Central memory CD8-positive, alpha-beta T cell (primary cell): ENCODE measurements at regions not wholly inside any gene's neighbourhood (a gene's known extent, or its start where the extent isn't known, plus 50 kb on each side); places are given as distances from the start of the nearest gene placed in this dataset.

Experiments used
- ATAC-seq: fragments of 150-1000 bp; cut with Tn5 transposase; replicated peaks from 2 replicates; pipeline ENCODE4 v1.10.0; 2022; ENCODE audit warnings: mild to moderate bottlenecking, moderate FRiP score, moderate number of reproducible peaks; ENCODE audit not compliant: poor library complexity, severe bottlenecking; ENCODE audit errors: extremely low read depth
- DNase-seq, 2 donors: peaks; one replicate each; pipeline ENCODE4 v3.0.0; 2021; ENCODE audit warnings: low spot score in 2 of 2
- H3K27ac Mint-ChIP-seq: one replicate; pipeline ENCODE4 v1.8.0; 2022; ENCODE audit warnings: low read depth, mild to moderate bottlenecking, moderate library complexity, mixed read lengths
- H3K27me3 Mint-ChIP-seq: one replicate; pipeline ENCODE4 v1.8.0; 2022; ENCODE audit warnings: mixed read lengths
- H3K36me3 Mint-ChIP-seq: one replicate; pipeline ENCODE4 v1.8.0; 2022; ENCODE audit warnings: mild to moderate bottlenecking, moderate library complexity, mixed read lengths; ENCODE audit not compliant: insufficient read depth
- H3K4me1 Mint-ChIP-seq: one replicate; pipeline ENCODE4 v1.8.0; 2022; ENCODE audit warnings: mixed read lengths
- H3K4me3 Mint-ChIP-seq: one replicate; pipeline ENCODE4 v1.8.0; 2022; ENCODE audit warnings: mild to moderate bottlenecking, moderate library complexity, mixed read lengths
- H3K9me3 Mint-ChIP-seq: one replicate; pipeline ENCODE4 v1.8.0; 2022; ENCODE audit warnings: mixed read lengths

DNA sequence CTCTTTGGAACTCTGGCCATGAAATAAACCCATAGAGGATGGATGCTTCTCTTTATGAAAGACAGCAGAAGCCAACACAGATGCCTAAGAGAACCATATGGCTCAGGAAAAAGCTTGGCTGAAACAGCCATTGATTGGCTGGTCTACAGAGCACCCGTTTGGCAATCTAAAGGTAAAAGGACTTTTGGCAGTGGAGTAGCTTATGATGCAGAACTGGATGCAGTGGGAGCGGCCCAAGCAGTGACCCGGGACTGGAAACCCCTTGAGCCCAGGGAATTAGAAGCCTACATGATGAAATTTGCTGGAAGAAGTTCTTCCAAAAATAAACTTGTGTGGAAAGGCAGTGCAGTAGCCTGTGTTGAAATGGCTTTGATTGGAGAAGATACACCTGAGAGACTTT is 360.2 kb downstream of the NR2F2 start:
- no peak overlapping the region for H3K27ac Mint-ChIP-seq
- no peak for DNase-seq
- H3K36me3 Mint-ChIP-seq, result no peaks in the 10 kb centered on the region
- H3K27me3 Mint-ChIP-seq, result no peaks in the 10 kb centered on the region
- peaks cover 6% of the 10 kb centered on the region for H3K9me3 Mint-ChIP-seq
- no peak for ATAC-seq
- no peaks in the 10 kb centered on the region for H3K4me1 Mint-ChIP-seq
- H3K4me3 Mint-ChIP-seq, result no peak overlapping the region

DNA sequence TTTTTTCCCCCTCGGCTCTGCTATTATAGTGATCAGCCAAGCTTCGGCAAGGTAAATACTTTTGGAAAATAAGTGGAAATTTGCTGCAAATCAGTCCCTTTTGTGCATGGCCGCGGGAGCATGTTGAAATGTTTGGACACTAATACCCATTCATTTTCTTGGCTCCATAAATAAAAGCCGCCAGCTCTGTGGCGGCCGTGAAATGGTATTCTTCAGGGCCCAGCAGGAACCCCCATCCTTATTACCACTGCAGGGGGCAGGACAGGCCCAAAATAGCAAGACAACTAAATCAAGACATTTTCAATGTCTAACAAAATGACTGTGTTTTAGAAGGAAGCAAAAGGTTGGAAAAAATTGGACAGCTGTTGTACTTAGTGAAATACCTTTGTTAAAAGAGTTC is 362.3 kb downstream of the NR2F2 start:
- DNase-seq, result no peak
- H3K27ac Mint-ChIP-seq, result no peak overlapping the region
- no peak for ATAC-seq
- no peaks in the 10 kb centered on the region for H3K36me3 Mint-ChIP-seq
- no peak overlapping the region for H3K4me3 Mint-ChIP-seq
- H3K9me3 Mint-ChIP-seq, result peaks cover 6% of the 10 kb centered on the region
- no peaks in the 10 kb centered on the region for H3K4me1 Mint-ChIP-seq
- no peaks in the 10 kb centered on the region for H3K27me3 Mint-ChIP-seq

DNA sequence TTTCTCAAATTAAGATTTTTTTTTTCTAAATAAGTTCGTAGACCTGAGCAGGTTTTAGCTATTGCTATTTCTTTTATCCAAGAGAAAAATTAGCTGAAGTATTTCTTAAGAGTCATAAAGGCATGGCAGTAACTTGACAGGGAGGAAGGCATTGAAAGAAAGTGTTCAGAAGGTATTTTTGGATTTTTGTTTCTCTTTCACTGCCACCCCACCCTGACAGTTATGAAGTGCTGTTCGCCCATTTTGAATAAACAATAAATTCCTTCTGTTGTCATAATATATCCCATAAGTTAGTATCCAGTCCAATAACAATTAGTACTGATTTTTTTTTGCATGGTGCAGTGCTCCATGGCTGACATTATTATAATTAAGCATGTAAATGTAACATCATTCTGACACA is 363.0 kb downstream of the NR2F2 start:
- Mint-ChIP-seq H3K36me3 (no peaks in the 10 kb centered on the region), H3K4me3 (no peak overlapping the region), H3K4me1 (no peaks in the 10 kb centered on the region), H3K27ac (no peak overlapping the region), H3K27me3 (no peaks in the 10 kb centered on the region), H3K9me3 (peaks cover 6% of the 10 kb centered on the region)
- no peak for ATAC-seq
- no peak for DNase-seq

DNA sequence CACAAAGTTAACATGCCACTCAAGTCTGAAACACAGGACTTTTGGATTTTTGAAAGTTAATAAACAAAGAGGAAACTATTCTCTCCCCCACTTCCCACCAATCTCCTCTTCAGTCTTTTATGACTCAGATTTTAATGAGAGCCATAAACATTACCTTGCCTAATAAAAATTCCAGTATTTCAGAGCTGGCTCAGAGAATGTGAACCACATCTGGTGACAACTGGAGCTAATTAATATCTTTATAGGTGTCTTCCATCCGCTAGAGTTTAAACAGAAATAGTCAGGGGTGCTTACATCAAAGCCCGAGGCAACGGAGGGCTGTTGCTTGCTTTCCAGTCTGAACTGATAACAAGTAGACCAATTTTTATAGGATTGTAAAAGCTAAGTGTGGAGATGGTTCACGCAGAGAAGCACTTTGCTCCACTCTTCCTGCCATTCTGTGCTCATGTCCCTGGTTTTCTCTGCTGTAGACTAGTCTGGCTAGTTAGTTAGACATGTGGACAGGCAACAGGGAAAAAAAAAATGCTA is 363.6 kb downstream of the NR2F2 start:
- Mint-ChIP-seq H3K9me3 (peaks cover 6% of the 10 kb centered on the region), H3K4me1 (no peaks in the 10 kb centered on the region), H3K36me3 (no peaks in the 10 kb centered on the region), H3K4me3 (no peak overlapping the region), H3K27ac (no peak overlapping the region), H3K27me3 (no peaks in the 10 kb centered on the region)
- ATAC-seq, result no peak
- DNase-seq, result no peak

DNA sequence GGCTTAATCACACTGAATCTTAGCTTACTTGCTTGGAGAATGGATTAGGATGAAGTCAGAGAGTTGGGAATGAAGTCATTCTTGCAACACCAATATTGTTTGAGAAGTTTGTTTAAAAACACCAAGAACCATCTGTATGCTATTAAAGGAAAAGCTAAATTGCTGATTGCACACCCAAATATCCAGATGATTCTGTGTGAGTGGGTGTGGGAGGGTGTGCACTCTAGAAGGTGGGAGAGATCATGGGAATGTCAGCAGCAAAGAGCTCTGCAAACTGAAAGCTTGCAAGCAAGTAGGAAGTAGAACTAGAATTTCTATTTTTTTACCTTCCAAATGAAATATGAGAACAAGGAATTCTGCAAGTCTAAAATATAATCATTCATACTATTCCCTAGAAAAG is 364.9 kb downstream of the NR2F2 start:
- H3K27ac Mint-ChIP-seq, result no peak overlapping the region
- no peaks in the 10 kb centered on the region for H3K36me3 Mint-ChIP-seq
- no peak for ATAC-seq
- no peak for DNase-seq
- H3K4me3 Mint-ChIP-seq, result no peak overlapping the region
- no peaks in the 10 kb centered on the region for H3K4me1 Mint-ChIP-seq
- no peaks in the 10 kb centered on the region for H3K27me3 Mint-ChIP-seq
- H3K9me3 Mint-ChIP-seq, result no peaks in the 10 kb centered on the region

- H3K27ac Mint-ChIP-seq, result no peak overlapping the region
- H3K4me3 Mint-ChIP-seq, result no peak overlapping the region
- H3K27me3 Mint-ChIP-seq, result no peaks in the 10 kb centered on the region
- ATAC-seq (no peak), DNase-seq (no peak)
- H3K36me3 Mint-ChIP-seq, result no peaks in the 10 kb centered on the region
- H3K9me3 Mint-ChIP-seq, result no peaks in the 10 kb centered on the region
- no peaks in the 10 kb centered on the region for H3K4me1 Mint-ChIP-seq
Observed at GRCh38 chr15:96699871-96700401, 369.4 kb downstream of the NR2F2 start.

GRCh38 chr15:96700555-96700954 is 370.1 kb downstream of the NR2F2 start:
- Mint-ChIP-seq H3K36me3 (no peaks in the 10 kb centered on the region), H3K4me1 (no peaks in the 10 kb centered on the region), H3K27me3 (no peaks in the 10 kb centered on the region), H3K9me3 (no peaks in the 10 kb centered on the region), H3K4me3 (no peak overlapping the region), H3K27ac (no peak overlapping the region)
- DNase-seq (no peak), ATAC-seq (no peak)

DNA sequence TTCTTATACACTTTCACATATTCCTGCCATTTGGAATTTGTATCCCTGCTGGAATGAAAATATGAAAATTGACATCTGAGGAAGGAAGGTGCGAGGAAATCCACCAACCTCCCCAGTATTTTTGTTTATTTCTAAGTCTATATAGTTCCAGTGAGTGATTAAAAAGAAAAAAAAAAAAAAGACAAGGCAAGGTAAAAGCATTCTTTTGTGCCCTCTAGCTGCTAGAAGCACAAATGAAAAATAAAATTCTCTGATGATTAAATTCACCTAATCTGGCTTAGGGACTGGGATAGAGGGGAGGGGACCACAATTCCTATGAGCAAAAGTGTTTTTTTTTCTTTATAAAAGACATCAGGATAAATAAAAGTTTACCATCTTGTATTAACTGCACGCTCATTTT is 370.9 kb downstream of the NR2F2 start:
- H3K27me3 Mint-ChIP-seq, result no peaks in the 10 kb centered on the region
- H3K36me3 Mint-ChIP-seq, result no peaks in the 10 kb centered on the region
- no peak for DNase-seq
- H3K4me1 Mint-ChIP-seq, result no peaks in the 10 kb centered on the region
- no peak overlapping the region for H3K4me3 Mint-ChIP-seq
- no peak for ATAC-seq
- H3K27ac Mint-ChIP-seq, result no peak overlapping the region
- H3K9me3 Mint-ChIP-seq, result no peaks in the 10 kb centered on the region

DNA sequence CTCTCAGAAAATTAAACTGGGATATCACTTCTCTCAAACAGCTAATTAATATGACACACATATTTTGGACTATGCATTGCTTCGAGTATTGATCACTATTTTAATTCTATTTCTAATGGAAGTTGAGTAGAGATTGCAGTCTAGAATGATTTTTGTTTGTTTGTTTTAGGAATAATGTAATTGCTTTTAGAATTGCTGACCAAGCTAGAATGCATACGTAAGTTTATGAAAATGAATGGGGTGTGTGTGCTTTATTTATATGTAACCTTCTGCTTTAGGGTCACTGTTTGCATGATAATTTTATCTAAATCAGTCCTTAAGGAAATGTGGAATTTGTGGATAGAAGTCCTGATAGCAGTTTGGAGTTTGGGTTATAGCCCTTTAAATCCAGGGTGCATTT is 371.4 kb downstream of the NR2F2 start:
- Mint-ChIP-seq H3K9me3 (no peaks in the 10 kb centered on the region), H3K27ac (no peak overlapping the region), H3K4me1 (no peaks in the 10 kb centered on the region), H3K4me3 (no peak overlapping the region), H3K36me3 (no peaks in the 10 kb centered on the region), H3K27me3 (peaks cover 4% of the 10 kb centered on the region)
- no peak for ATAC-seq
- no peak for DNase-seq

GRCh38 chr15:96702589-96702988 is 372.1 kb downstream of the NR2F2 start:
- Mint-ChIP-seq H3K4me1 (no peaks in the 10 kb centered on the region), H3K27me3 (peaks cover 8% of the 10 kb centered on the region), H3K36me3 (no peaks in the 10 kb centered on the region), H3K9me3 (no peaks in the 10 kb centered on the region), H3K4me3 (no peak overlapping the region), H3K27ac (no peak overlapping the region)
- ATAC-seq (no peak), DNase-seq (no peak)

GRCh38 chr15:96703091-96703490 is 372.6 kb downstream of the NR2F2 start:
- H3K4me1 Mint-ChIP-seq, result no peaks in the 10 kb centered on the region
- H3K27me3 Mint-ChIP-seq, result peaks cover 8% of the 10 kb centered on the region
- no peak for DNase-seq
- H3K36me3 Mint-ChIP-seq, result no peaks in the 10 kb centered on the region
- H3K9me3 Mint-ChIP-seq, result no peaks in the 10 kb centered on the region
- ATAC-seq, result no peak
- no peak overlapping the region for H3K27ac Mint-ChIP-seq
- H3K4me3 Mint-ChIP-seq, result no peak overlapping the region

- Mint-ChIP-seq H3K4me3 (no peak overlapping the region), H3K4me1 (no peaks in the 10 kb centered on the region), H3K36me3 (no peaks in the 10 kb centered on the region), H3K9me3 (no peaks in the 10 kb centered on the region), H3K27ac (no peak overlapping the region), H3K27me3 (peaks cover 8% of the 10 kb centered on the region)
- DNase-seq (no peak), ATAC-seq (no peak)
Observed at GRCh38 chr15:96703794-96704550, 373.5 kb downstream of the NR2F2 start.

- H3K4me1 Mint-ChIP-seq, result no peaks in the 10 kb centered on the region
- H3K9me3 Mint-ChIP-seq, result peaks cover 11% of the 10 kb centered on the region
- H3K4me3 Mint-ChIP-seq, result no peak overlapping the region
- DNase-seq (no peak), ATAC-seq (no peak)
- peaks cover 14% of the 10 kb centered on the region for H3K27me3 Mint-ChIP-seq
- H3K27ac Mint-ChIP-seq, result no peak overlapping the region
- H3K36me3 Mint-ChIP-seq, result peaks cover 2% of the 10 kb centered on the region
Observed at GRCh38 chr15:96716075-96716474, 385.6 kb downstream of the NR2F2 start.
